Esophagus squamous epithelium (tissue), 4 donors: ENCODE measurements at regions not wholly inside any gene's neighbourhood (a gene's known extent, or its start where the extent isn't known, plus 50 kb on each side); places are given as distances from the start of the nearest gene placed in this dataset.

ENCODE experiments used
- CTCF ChIP-seq, 6 experiments: fragments of 450-650 bp in 4 of 6; fragments of 200-600 bp in 2 of 6; sonication (generic) in 2 of 6; IDR thresholded peaks; one replicate each; pipeline ENCODE4 v1.5.1; 2016 to 2019; ENCODE audit warnings: antibody characterized with exemption in 6 of 6, mild to moderate bottlenecking in 4 of 6, moderate library complexity in 4 of 6
- POLR2A ChIP-seq, 4 donors: fragments of 450-650 bp; IDR thresholded peaks; one replicate each; pipeline ENCODE4 v1.6.1; 2017; ENCODE audit warnings: antibody characterized with exemption in 4 of 4, mild to moderate bottlenecking in 4 of 4, moderate library complexity in 3 of 4

DNA sequence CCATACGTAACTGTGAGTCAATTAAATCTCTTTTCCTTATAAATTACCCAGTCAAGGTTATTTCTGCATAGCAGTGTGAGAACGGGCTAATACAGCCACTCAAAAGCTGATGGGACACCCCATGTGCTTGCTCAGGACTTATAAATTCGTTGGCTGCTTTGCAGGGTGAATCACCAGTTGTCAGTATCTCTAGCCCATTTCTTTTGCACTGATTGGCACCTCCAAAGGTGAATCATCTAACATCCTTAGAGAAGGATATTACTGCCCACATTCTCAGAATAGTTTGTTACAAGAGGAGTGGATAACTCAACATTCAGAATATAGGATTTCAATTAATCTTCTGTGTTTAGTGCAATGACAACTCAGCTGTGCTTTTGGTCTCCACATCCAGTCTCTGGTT lies 601.5 kb downstream of the KCNH5 start:
- TF ChIP-seq CTCF (IDR thresholded peaks at IDR 0.05) (no peak), POLR2A (IDR thresholded peaks at IDR 0.05) (no peak)
